HEK293T (cell line): ENCODE measurements at regions not wholly inside any gene's neighbourhood (a gene's known extent, or its start where the extent isn't known, plus 50 kb on each side); places are given as distances from the start of the nearest gene placed in this dataset.

Experiments used
- CTCF ChIA-PET: fragments of 350-600 bp; formaldehyde crosslinking; extraction: SDS; loops from one replicate; lab custom pipeline; 2021; ENCODE audit warnings: antibody characterized with exemption, inconsistent platforms; lab: Yijun Ruan, JAX
- POLR2A ChIA-PET: fragments of 350-600 bp; formaldehyde crosslinking; extraction: SDS; loops from one replicate; lab custom pipeline; 2020; ENCODE audit warnings: antibody characterized with exemption, inconsistent platforms; lab: Yijun Ruan, JAX
- DNase-seq: peaks from one replicate; pipeline ENCODE4 v3.0.0; 2012; ENCODE audit warnings: mixed read lengths; ENCODE audit errors: extremely low spot score
- ARNT ChIP-seq: fragments of 450-650 bp; IDR thresholded peaks from 2 replicates; pipeline ENCODE4 v1.6.1; 2017; ENCODE audit warnings: mild to moderate bottlenecking
- BHLHE40 ChIP-seq: fragments of 450-650 bp; IDR thresholded peaks from 2 replicates; pipeline ENCODE4 v1.6.1; 2016; ENCODE audit warnings: mild to moderate bottlenecking, moderate library complexity, borderline replicate concordance
- CTBP1 ChIP-seq: fragments of 450-650 bp; IDR thresholded peaks from 2 replicates; pipeline ENCODE4 v1.6.1; 2016; ENCODE audit warnings: borderline replicate concordance
- ELF4 ChIP-seq: fragments of 450-650 bp; IDR thresholded peaks from 2 replicates; pipeline ENCODE4 v1.6.1; 2017; ENCODE audit warnings: antibody characterized with exemption
- FOXA1 ChIP-seq: fragments of 450-650 bp; IDR thresholded peaks from 2 replicates; pipeline ENCODE4 v1.6.1; 2016; ENCODE audit warnings: mild to moderate bottlenecking
- FOXK2 ChIP-seq: fragments of 450-650 bp; IDR thresholded peaks from 2 replicates; pipeline ENCODE4 v1.6.1; 2016; ENCODE audit warnings: mild to moderate bottlenecking
- FOXM1 ChIP-seq: fragments of 450-650 bp; IDR thresholded peaks from 2 replicates; pipeline ENCODE4 v1.6.1; 2017; ENCODE audit warnings: mild to moderate bottlenecking, borderline replicate concordance
- HDGF ChIP-seq: fragments of 450-650 bp; IDR thresholded peaks from 2 replicates; pipeline ENCODE4 v1.6.1; 2017; ENCODE audit warnings: antibody characterized with exemption, borderline replicate concordance
- L3MBTL2 ChIP-seq: fragments of 450-650 bp; conservative IDR thresholded peaks from 2 replicates; pipeline ENCODE4 v1.6.1; 2016; ENCODE audit warnings: mild to moderate bottlenecking
- LEF1 ChIP-seq: fragments of 450-650 bp; IDR thresholded peaks from 2 replicates; pipeline ENCODE4 v1.6.1; 2017; ENCODE audit warnings: mild to moderate bottlenecking, borderline replicate concordance
- NFRKB ChIP-seq: fragments of 450-650 bp; IDR thresholded peaks from 2 replicates; pipeline ENCODE4 v1.6.1; 2016; ENCODE audit warnings: mild to moderate bottlenecking, moderate library complexity
- PKNOX1 ChIP-seq: fragments of 450-650 bp; IDR thresholded peaks from 2 replicates; pipeline ENCODE4 v1.6.1; 2016
- SP1 ChIP-seq: fragments of 450-650 bp; IDR thresholded peaks from 2 replicates; pipeline ENCODE4 v1.6.1; 2017
- SUZ12 ChIP-seq: fragments of 450-650 bp; IDR thresholded peaks from 2 replicates; pipeline ENCODE4 v1.6.1; 2016; ENCODE audit warnings: mild to moderate bottlenecking
- TARDBP ChIP-seq: fragments of 450-650 bp; IDR thresholded peaks from 2 replicates; pipeline ENCODE4 v1.6.1; 2016
- ZNF384 ChIP-seq: fragments of 450-650 bp; IDR thresholded peaks from 2 replicates; pipeline ENCODE4 v1.6.1; 2016

- TF ChIP-seq L3MBTL2, result no peak
- TF ChIP-seq SUZ12, result no peak
- no peak for TF ChIP-seq FOXM1
- TF ChIP-seq HDGF, result no peak
- no peak for TF ChIP-seq BHLHE40
- no peak for TF ChIP-seq PKNOX1
- no peak for TF ChIP-seq LEF1
- no peak for TF ChIP-seq FOXA1
These were observed 546.3 kb upstream of the ZEB2 start for GRCh38 chr2:145066151-145066661.

GRCh38 chr2:145065342-145065741 is 545.4 kb upstream of the ZEB2 start:
- ChIA-PET CTCF (no interaction called here), POLR2A (no interaction called here)
- DNase-seq, result no peak
- no peak for TF ChIP-seq SP1
- TF ChIP-seq ELF4, result no peak
- no peak for TF ChIP-seq PKNOX1
- TF ChIP-seq ARNT, result no peak
- TF ChIP-seq L3MBTL2, result no peak
- TF ChIP-seq HDGF, result no peak
- TF ChIP-seq ZNF384, result no peak

More at GRCh38 chr2:145066151-145066661, 546.3 kb upstream of the ZEB2 start:
- no peak for DNase-seq
- POLR2A ChIA-PET, result no interaction called here
- CTCF ChIA-PET, result no interaction called here

GRCh38 chr2:145064511-145064910 is 544.6 kb upstream of the ZEB2 start:
- ChIA-PET POLR2A (no interaction called here), CTCF (no interaction called here)
- DNase-seq, result no peak
- TF ChIP-seq ZNF384 (no peak), LEF1 (no peak), FOXM1 (no peak), FOXA1 (no peak), SUZ12 (no peak), FOXK2 (no peak), TARDBP (no peak), PKNOX1 (no peak), ELF4 (no peak), HDGF (no peak), SP1 (no peak), NFRKB (no peak), BHLHE40 (no peak), ARNT (no peak), CTBP1 (no peak), L3MBTL2 (no peak)

GRCh38 chr2:145060876-145061275 is 541.0 kb upstream of the ZEB2 start:
- TF ChIP-seq FOXK2 (no peak), LEF1 (no peak)
- ChIA-PET CTCF (no interaction called here), POLR2A (no interaction called here)
- DNase-seq, result no peak

- ChIA-PET CTCF (no interaction called here), POLR2A (no interaction called here)
- no peak for DNase-seq
- TF ChIP-seq TARDBP (no peak), BHLHE40 (no peak), PKNOX1 (no peak)
These were observed 540.0 kb upstream of the ZEB2 start for GRCh38 chr2:145059914-145060313.

GRCh38 chr2:145059343-145059742 is 539.4 kb upstream of the ZEB2 start:
- CTCF ChIA-PET, result no interaction called here
- TF ChIP-seq FOXK2 (no peak), TARDBP (no peak), HDGF (no peak), FOXM1 (no peak), NFRKB (no peak), ZNF384 (no peak), CTBP1 (no peak), PKNOX1 (no peak), ARNT (no peak), L3MBTL2 (no peak), LEF1 (no peak), SUZ12 (no peak)
- no peak for DNase-seq
- POLR2A ChIA-PET, result no interaction called here
